Stimulated activated CD4-positive, alpha-beta T cell treated with anti-CD3 and anti-CD28 coated beads, TNF-alpha, amount 100 ng/mL, for 48 hours (primary cell): ENCODE measurements at regions not wholly inside any gene's neighbourhood (a gene's known extent, or its start where the extent isn't known, plus 50 kb on each side); places are given as distances from the start of the nearest gene placed in this dataset.

ENCODE experiments used
- DNase-seq, 3 donors: peaks; one replicate each; pipeline ENCODE4 v3.0.0-alpha.2; 2020; ENCODE audit warnings: low read depth in 3 of 3

GRCh38 chr2:45255563-45255962 is 246.3 kb upstream of the SIX2 start:
- DNase-seq: no peak

- DNase-seq: no peak
These were observed 244.8 kb upstream of the SIX2 start for GRCh38 chr2:45254025-45254424.

GRCh38 chr2:45253151-45253550 is 243.9 kb upstream of the SIX2 start:
- DNase-seq: no peak

DNA sequence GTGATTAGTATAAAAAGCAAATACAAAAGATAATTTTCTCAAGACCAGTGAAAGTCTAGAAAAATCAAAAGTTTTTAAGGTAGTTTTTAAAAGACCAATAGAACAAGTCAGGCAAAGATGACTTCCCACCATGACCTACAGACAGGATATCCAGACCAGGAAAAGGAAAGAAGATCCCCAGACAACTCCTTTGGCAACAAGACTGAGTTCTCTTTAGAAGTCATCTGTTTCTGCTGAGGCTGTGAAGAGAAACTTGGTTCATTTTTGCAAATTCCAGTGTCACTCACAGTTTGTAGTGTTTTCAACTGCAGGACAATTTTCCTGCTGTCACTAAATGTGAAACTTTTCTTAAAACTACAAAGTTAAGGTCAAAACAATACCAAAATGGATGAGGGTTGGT is 240.9 kb upstream of the SIX2 start:
- no peak for DNase-seq

GRCh38 chr2:45248214-45248613 is 239.0 kb upstream of the SIX2 start:
- DNase-seq: no peak

GRCh38 chr2:45244928-45245327 is 235.7 kb upstream of the SIX2 start:
- DNase-seq: no peak

GRCh38 chr2:45242161-45242741 is 233.0 kb upstream of the SIX2 start:
- no peak for DNase-seq

- DNase-seq: no peak
These were observed 231.9 kb upstream of the SIX2 start for GRCh38 chr2:45241061-45241561.

GRCh38 chr2:45237850-45238542 is 228.7 kb upstream of the SIX2 start:
- peak in 1 of 3 donors; percentile 17 for DNase-seq

- DNase-seq: no peak
These were observed 227.9 kb upstream of the SIX2 start for GRCh38 chr2:45237128-45237527.

DNA sequence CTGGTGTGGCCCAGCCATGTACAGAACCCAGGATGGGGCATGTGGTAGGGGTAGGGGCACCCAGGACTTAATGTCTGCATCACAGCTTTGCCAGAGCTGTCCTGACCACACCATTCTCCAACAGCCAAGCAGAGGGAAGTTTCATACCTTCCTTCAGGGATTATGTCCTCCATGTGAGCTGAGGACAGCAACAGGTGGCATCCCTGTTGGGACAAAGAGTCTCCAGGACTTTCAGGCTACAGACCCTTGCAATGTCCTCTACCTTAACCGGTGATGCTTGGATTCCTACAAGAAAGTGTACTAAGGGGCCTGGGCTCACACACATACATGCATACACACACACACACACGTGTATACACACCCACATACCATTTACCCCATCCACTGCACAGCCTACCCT is 227.0 kb upstream of the SIX2 start:
- no peak for DNase-seq

GRCh38 chr2:45233301-45233700 is 224.0 kb upstream of the SIX2 start:
- no peak for DNase-seq

GRCh38 chr2:45232818-45233217 is 223.6 kb upstream of the SIX2 start:
- DNase-seq: no peak

GRCh38 chr2:45229411-45229810 is 220.2 kb upstream of the SIX2 start:
- DNase-seq: no peak

DNA sequence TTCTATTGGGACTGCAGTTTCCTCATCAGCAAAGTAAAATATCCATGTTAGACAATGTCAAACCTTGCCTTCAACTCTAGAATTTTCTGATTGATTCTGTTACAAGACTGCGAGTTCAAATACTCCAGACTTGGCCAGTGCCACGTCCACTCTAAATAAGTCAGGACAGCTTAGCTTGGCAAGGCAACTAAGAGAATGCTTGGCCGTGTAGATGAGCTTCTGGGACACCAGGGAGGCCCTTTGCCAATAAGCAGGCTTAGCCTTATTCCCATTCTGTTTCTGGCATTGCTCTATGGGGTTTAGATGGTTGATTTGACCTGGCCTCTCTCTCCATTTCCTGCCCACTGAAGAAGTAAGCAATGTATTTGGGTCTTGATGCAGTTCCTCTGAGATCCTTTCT is 218.1 kb upstream of the SIX2 start:
- no peak for DNase-seq

GRCh38 chr2:45224993-45225380 is 215.7 kb upstream of the SIX2 start:
- no peak for DNase-seq

GRCh38 chr2:45224321-45224992 is 215.2 kb upstream of the SIX2 start:
- no peak for DNase-seq

DNA sequence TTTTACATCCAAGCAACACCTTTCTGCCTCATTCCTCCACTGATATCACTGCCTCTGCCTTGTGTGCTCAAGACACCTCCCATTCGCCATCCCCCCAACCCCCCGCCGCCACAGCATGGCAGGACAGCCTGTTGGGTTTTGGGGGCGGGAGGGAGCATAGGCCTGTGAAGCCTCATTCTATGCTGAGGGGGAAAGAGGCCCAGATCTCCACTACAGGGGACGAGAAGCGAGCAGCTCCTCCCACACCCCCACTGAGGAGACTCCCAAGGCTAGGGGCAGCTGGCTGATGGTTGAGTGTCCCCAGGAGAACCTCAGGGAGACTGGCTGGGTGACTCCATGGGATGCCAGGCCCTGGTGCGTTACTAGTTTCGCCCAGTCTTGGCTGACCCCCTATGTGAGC is 214.3 kb upstream of the SIX2 start:
- DNase-seq: no peak

DNA sequence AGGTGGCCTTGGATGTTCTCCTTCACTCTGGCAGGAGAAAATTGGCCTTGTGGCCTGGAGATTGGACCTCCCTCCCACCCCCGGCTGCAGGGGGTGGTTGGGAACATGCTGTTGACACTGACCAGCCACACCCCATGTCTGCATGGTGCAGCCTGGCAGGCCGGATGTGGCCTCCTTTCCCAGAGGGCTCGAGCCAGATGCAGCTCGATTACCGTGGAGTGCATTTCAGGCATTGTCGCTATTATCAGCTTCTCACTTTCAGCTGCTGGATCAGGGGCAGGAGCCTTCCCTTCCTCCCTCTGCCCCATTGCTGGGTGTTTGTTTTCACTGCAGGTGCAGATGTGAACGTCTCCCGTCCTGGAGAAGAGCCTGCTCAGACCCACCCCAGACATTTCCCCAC is 211.0 kb upstream of the SIX2 start:
- no peak for DNase-seq

- DNase-seq: no peak
These were observed 209.7 kb upstream of the SIX2 start for GRCh38 chr2:45218931-45219339.

GRCh38 chr2:45218297-45218696 is 209.0 kb upstream of the SIX2 start:
- no peak for DNase-seq

GRCh38 chr2:45216118-45216517 is 206.9 kb upstream of the SIX2 start:
- DNase-seq: no peak

DNA sequence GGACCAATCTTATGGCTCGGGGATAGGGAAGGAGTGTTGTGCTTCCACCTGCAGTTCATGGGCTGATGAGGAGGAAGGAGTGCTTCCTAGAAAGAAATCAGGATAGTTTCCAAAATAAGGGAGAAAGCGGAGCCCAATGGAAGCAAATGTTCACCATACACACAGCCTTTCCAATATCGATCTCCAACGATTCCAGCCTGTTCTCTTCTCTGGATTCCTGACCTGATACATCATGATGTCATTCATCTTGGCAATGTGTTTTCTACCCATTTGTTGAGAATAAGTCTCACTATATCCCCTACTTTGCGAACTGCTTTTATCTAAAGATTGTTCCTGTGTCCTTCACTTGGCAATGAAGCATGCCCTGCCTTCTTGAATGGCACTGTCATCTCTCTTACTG is 205.3 kb upstream of the SIX2 start:
- no peak for DNase-seq
